KMS-11 (cell line): ENCODE measurements at regions not wholly inside any gene's neighbourhood (a gene's known extent, or its start where the extent isn't known, plus 50 kb on each side); places are given as distances from the start of the nearest gene placed in this dataset.

ENCODE experiments used
- H2AFZ ChIP-seq: fragments of 200-600 bp; sonication (generic); 2 replicates; pipeline ENCODE4 v1.6.1; 2016; ENCODE audit warnings: antibody characterized with exemption, mixed run types, low read depth
- H3K27ac ChIP-seq: fragments of 200-600 bp; sonication (generic); 2 replicates; pipeline ENCODE4 v1.6.1; 2016; ENCODE audit warnings: mild to moderate bottlenecking, mixed run types
- H3K27me3 ChIP-seq: fragments of 200-600 bp; sonication (generic); 2 replicates; pipeline ENCODE4 v1.6.1; 2017; ENCODE audit warnings: mild to moderate bottlenecking, low read depth, mixed run types, moderate library complexity; ENCODE audit not compliant: insufficient read depth
- H3K36me3 ChIP-seq: fragments of 200-600 bp; sonication (generic); 2 replicates; pipeline ENCODE4 v1.6.1; 2017; ENCODE audit warnings: mild to moderate bottlenecking, mixed run types; ENCODE audit not compliant: insufficient read depth
- H3K4me1 ChIP-seq: fragments of 200-600 bp; sonication (generic); 2 replicates; pipeline ENCODE4 v1.6.1; 2016; ENCODE audit warnings: mild to moderate bottlenecking, low read depth, mixed run types; ENCODE audit not compliant: poor library complexity, severe bottlenecking
- H3K4me2 ChIP-seq: fragments of 200-600 bp; sonication (generic); 2 replicates; pipeline ENCODE4 v1.7.0; 2016; ENCODE audit warnings: mild to moderate bottlenecking, mixed run types
- H3K4me3 ChIP-seq: fragments of 200-600 bp; sonication (generic); IDR thresholded peaks from 2 replicates; pipeline ENCODE4 v1.6.1; 2017; ENCODE audit warnings: low read depth, low read length, mixed read lengths; ENCODE audit not compliant: insufficient read depth
- H3K79me2 ChIP-seq: fragments of 200-600 bp; sonication (generic); 2 replicates; pipeline ENCODE4 v1.6.1; 2016; ENCODE audit warnings: low read depth, mixed run types; ENCODE audit not compliant: insufficient read depth
- H3K9ac ChIP-seq: fragments of 200-600 bp; sonication (generic); 2 replicates; pipeline ENCODE4 v1.6.1; 2016; ENCODE audit warnings: mild to moderate bottlenecking, mixed run types
- H4K20me1 ChIP-seq: fragments of 200-600 bp; sonication (generic); 2 replicates; pipeline ENCODE4 v1.6.1; 2016; ENCODE audit warnings: mild to moderate bottlenecking, mixed run types; ENCODE audit not compliant: insufficient read depth
- CTCF ChIP-seq: fragments of 200-600 bp; sonication (generic); conservative IDR thresholded peaks from 2 replicates; pipeline ENCODE4 v1.6.1; 2017; ENCODE audit warnings: low read depth, mild to moderate bottlenecking, antibody characterized with exemption, low read length, moderate library complexity, mixed read lengths

- TF ChIP-seq CTCF, result no peak
- Histone ChIP-seq H4K20me1 (no peaks in the 10 kb centered on the region), H3K79me2 (no peaks in the 10 kb centered on the region), H3K27ac (no peak overlapping the region), H3K4me3 (no peak overlapping the region), H3K4me1 (no peaks in the 10 kb centered on the region), H3K4me2 (no peak overlapping the region), H2AFZ (no peak overlapping the region), H3K27me3 (no peaks in the 10 kb centered on the region), H3K9ac (no peak overlapping the region), H3K36me3 (no peaks in the 10 kb centered on the region)
These were observed 154.8 kb downstream of the COG6 start for GRCh38 chr13:39810091-39810877.

- Histone ChIP-seq H3K27me3 (no peaks in the 10 kb centered on the region), H3K4me1 (no peaks in the 10 kb centered on the region), H3K9ac (no peak overlapping the region), H2AFZ (no peak overlapping the region), H3K36me3 (no peaks in the 10 kb centered on the region), H3K4me2 (no peak overlapping the region), H3K27ac (no peak overlapping the region), H3K79me2 (no peaks in the 10 kb centered on the region), H4K20me1 (no peaks in the 10 kb centered on the region), H3K4me3 (no peak overlapping the region)
- no peak for TF ChIP-seq CTCF
These were observed 155.6 kb downstream of the COG6 start for GRCh38 chr13:39811051-39811450.

- H2AFZ ChIP-seq, result no peak overlapping the region
- no peaks in the 10 kb centered on the region for H3K27me3 ChIP-seq
- no peaks in the 10 kb centered on the region for H3K36me3 ChIP-seq
- no peak overlapping the region for H3K4me2 ChIP-seq
- no peak overlapping the region for H3K4me3 ChIP-seq
- H3K27ac ChIP-seq, result no peak overlapping the region
- H3K4me1 ChIP-seq, result no peaks in the 10 kb centered on the region
- H3K79me2 ChIP-seq, result no peaks in the 10 kb centered on the region
- H3K9ac ChIP-seq, result no peak overlapping the region
- H4K20me1 ChIP-seq, result no peaks in the 10 kb centered on the region
- no peak for TF ChIP-seq CTCF
These were observed 156.2 kb downstream of the COG6 start for GRCh38 chr13:39811696-39812095.

GRCh38 chr13:39815345-39816111 is 160.1 kb downstream of the COG6 start:
- TF ChIP-seq CTCF, result no peak
- no peaks in the 10 kb centered on the region for H3K27me3 ChIP-seq
- no peaks in the 10 kb centered on the region for H3K4me1 ChIP-seq
- no peak overlapping the region for H3K9ac ChIP-seq
- H3K79me2 ChIP-seq, result no peaks in the 10 kb centered on the region
- no peak overlapping the region for H2AFZ ChIP-seq
- H3K36me3 ChIP-seq, result no peaks in the 10 kb centered on the region
- H3K4me3 ChIP-seq, result no peak overlapping the region
- no peak overlapping the region for H3K4me2 ChIP-seq
- H4K20me1 ChIP-seq, result no peaks in the 10 kb centered on the region
- no peak overlapping the region for H3K27ac ChIP-seq
